DND-41 (cell line): ENCODE measurements at regions not wholly inside any gene's neighbourhood (a gene's known extent, or its start where the extent isn't known, plus 50 kb on each side); places are given as distances from the start of the nearest gene placed in this dataset.

Experiments
- ATAC-seq: fragments of 200-7000 bp; cut with Tn5 transposase; 3 replicates; pipeline ENCODE4 v1.9.1; 2021; ENCODE audit warnings: low read depth; ENCODE audit not compliant: insufficient read depth
- DNase-seq: peaks from one replicate; pipeline ENCODE4 v3.0.0-alpha.2; 2020
- H2AFZ ChIP-seq: 2 replicates; pipeline ENCODE4 v1.6.0; 2012; ENCODE audit warnings: low read depth, low read length
- H3K27ac ChIP-seq: 2 replicates; pipeline ENCODE4 v1.5.1; 2012; ENCODE audit warnings: low read length, inconsistent platforms
- H3K27me3 ChIP-seq: fragments of 200-600 bp; sonication (generic); 2 replicates; pipeline ENCODE4 v1.6.0; 2012; ENCODE audit warnings: low read length, mild to moderate bottlenecking, inconsistent platforms; ENCODE audit not compliant: insufficient read depth, poor library complexity
- H3K36me3 ChIP-seq: 2 replicates; pipeline ENCODE4 v1.5.1; 2012; ENCODE audit warnings: low read length, inconsistent platforms; ENCODE audit not compliant: insufficient read depth
- H3K4me1 ChIP-seq: 2 replicates; pipeline ENCODE4 v1.5.1; 2012; ENCODE audit warnings: mild to moderate bottlenecking, low read length; ENCODE audit not compliant: insufficient read depth
- H3K4me2 ChIP-seq: 2 replicates; pipeline ENCODE4 v1.6.0; 2012; ENCODE audit warnings: mild to moderate bottlenecking, moderate library complexity, low read length, inconsistent platforms; ENCODE audit not compliant: insufficient read depth
- H3K4me3 ChIP-seq, 2 experiments: fragments of 200-600 bp in 1 of 2; shearing (Covaris generic) in 1 of 2; 2 replicates each; pipeline ENCODE4 v1.5.1; 2012 to 2016; ENCODE audit warnings: inconsistent platforms in 2 of 2, low read length in 2 of 2, mild to moderate bottlenecking in 2 of 2, low read depth in 1 of 2, moderate library complexity in 1 of 2
- H3K79me2 ChIP-seq: 2 replicates; pipeline ENCODE4 v1.6.0; 2012; ENCODE audit warnings: low read length, inconsistent platforms; ENCODE audit not compliant: insufficient read depth
- H3K9ac ChIP-seq: 2 replicates; pipeline ENCODE4 v1.6.0; 2012; ENCODE audit warnings: low read depth, mild to moderate bottlenecking, inconsistent platforms, low read length, moderate library complexity
- H3K9me3 ChIP-seq: 2 replicates; pipeline ENCODE4 v1.5.1; 2012; ENCODE audit warnings: low read length, moderate library complexity, mild to moderate bottlenecking, inconsistent platforms; ENCODE audit not compliant: insufficient read depth, severe bottlenecking
- H4K20me1 ChIP-seq: 2 replicates; pipeline ENCODE4 v1.6.0; 2012; ENCODE audit warnings: low read length; ENCODE audit not compliant: insufficient read depth
- EZH2 ChIP-seq: IDR thresholded peaks from 3 replicates; pipeline ENCODE4 v1.6.1; 2012; ENCODE audit warnings: borderline replicate concordance, low read depth, mild to moderate bottlenecking, moderate library complexity, low read length, inconsistent platforms; ENCODE audit not compliant: severe bottlenecking
- TF ChIP-seq, protein P1 (sequence below): IDR thresholded peaks from 2 replicates; pipeline ENCODE4 v1.5.1; 2012; ENCODE audit warnings: borderline replicate concordance, low read length, moderate library complexity, mild to moderate bottlenecking; ENCODE audit not compliant: poor library complexity, severe bottlenecking; ENCODE audit errors: extremely low read depth

DNA sequence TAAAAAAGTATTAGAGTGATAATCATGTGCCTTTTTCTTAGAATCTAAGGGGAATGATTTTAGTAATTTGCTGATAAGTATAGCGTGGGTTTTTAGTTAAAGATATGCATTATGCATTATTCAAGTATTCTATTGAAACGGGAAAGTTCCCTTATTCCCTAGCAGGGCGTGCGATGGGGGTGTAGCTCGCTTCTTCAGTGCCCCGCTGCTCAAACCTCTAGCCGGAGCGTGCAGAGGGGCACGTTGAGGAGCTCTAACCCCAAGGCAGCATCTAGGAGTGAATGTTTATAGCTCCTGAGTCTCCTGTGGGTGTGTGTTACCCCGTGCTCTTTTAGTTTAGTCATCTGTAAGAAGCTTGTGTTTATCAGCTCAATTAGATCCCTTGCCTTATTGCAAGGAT is 1339.5 kb upstream of the MAP3K7 start:
- Histone ChIP-seq H2AFZ (no peak overlapping the region), H3K4me3 (no peak overlapping the region), H3K4me2 (no peak overlapping the region), H4K20me1 (no peaks in the 10 kb centered on the region), H3K9ac (no peak overlapping the region), H3K36me3 (no peaks in the 10 kb centered on the region), H3K79me2 (no peaks in the 10 kb centered on the region), H3K27ac (no peak overlapping the region), H3K9me3 (no peaks in the 10 kb centered on the region), H3K27me3 (no peaks in the 10 kb centered on the region), H3K4me1 (no peaks in the 10 kb centered on the region)
- ATAC-seq, result no peak
- DNase-seq, result no peak
- TF ChIP-seq EZH2, result no peak
- TF ChIP-seq, protein P1, sequence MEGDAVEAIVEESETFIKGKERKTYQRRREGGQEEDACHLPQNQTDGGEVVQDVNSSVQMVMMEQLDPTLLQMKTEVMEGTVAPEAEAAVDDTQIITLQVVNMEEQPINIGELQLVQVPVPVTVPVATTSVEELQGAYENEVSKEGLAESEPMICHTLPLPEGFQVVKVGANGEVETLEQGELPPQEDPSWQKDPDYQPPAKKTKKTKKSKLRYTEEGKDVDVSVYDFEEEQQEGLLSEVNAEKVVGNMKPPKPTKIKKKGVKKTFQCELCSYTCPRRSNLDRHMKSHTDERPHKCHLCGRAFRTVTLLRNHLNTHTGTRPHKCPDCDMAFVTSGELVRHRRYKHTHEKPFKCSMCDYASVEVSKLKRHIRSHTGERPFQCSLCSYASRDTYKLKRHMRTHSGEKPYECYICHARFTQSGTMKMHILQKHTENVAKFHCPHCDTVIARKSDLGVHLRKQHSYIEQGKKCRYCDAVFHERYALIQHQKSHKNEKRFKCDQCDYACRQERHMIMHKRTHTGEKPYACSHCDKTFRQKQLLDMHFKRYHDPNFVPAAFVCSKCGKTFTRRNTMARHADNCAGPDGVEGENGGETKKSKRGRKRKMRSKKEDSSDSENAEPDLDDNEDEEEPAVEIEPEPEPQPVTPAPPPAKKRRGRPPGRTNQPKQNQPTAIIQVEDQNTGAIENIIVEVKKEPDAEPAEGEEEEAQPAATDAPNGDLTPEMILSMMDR, result no peak

DNA sequence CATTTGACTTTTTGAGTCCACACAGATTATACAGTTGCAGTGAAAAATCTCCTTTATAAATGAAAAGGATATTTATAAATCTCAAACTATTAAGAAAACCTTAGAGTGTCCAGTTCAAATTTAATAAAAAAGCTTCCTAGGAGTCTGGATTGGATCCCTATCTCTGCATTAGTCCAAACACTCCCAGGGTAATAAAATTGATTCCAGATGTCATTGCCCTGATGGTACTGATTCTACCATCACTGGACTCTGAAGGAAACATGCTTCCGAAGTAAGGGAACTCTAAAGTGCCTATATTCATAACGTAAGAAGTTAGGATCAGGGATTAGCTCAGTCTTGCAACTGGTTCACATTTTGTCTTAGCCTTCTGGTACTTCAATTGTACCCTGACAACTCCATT is 1325.1 kb upstream of the MAP3K7 start:
- no peak overlapping the region for H3K4me2 ChIP-seq
- no peak overlapping the region for H3K9ac ChIP-seq
- no peaks in the 10 kb centered on the region for H3K9me3 ChIP-seq
- no peak overlapping the region for H3K4me3 ChIP-seq
- ATAC-seq, result no peak
- no peaks in the 10 kb centered on the region for H3K79me2 ChIP-seq
- no peak overlapping the region for H2AFZ ChIP-seq
- no peaks in the 10 kb centered on the region for H3K36me3 ChIP-seq
- TF ChIP-seq, protein P1, result no peak
- H3K4me1 ChIP-seq, result no peaks in the 10 kb centered on the region
- H4K20me1 ChIP-seq, result no peaks in the 10 kb centered on the region
- H3K27me3 ChIP-seq, result no peaks in the 10 kb centered on the region
- no peak for DNase-seq
- no peak overlapping the region for H3K27ac ChIP-seq

DNA sequence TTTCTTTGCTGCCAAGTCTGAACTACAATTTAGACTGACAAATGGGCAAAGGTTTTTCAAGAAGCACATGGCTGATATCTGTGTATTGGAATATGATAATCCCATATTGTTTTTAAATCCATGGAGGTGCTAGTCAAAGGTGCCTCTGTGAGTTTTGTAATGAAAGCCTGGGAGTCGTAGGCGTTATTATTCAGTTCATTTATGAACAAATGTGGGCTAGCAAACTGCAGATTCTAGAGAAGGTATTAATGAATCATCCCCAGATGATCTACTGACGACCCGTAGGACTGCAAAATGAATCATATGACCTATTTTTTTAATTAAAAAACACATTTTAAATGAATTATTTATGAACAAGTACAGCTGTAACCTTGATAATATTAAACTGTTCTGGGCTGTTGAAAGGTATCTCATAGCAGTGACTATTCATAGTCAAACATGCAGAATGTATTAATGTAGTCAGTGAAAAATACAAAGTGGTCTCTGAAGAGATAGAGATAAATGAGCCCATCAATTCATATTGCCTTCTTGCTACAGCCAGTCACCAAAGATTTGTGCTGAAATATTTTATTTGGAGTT is 1317.8 kb upstream of the MAP3K7 start:
- H3K4me2 ChIP-seq, result no peak overlapping the region
- no peak for TF ChIP-seq EZH2
- TF ChIP-seq, protein P1, result no peak
- H3K27ac ChIP-seq, result no peak overlapping the region
- no peak overlapping the region for H2AFZ ChIP-seq
- H3K9ac ChIP-seq, result no peak overlapping the region
- H3K27me3 ChIP-seq, result no peaks in the 10 kb centered on the region
- H3K4me1 ChIP-seq, result no peaks in the 10 kb centered on the region
- H3K9me3 ChIP-seq, result no peaks in the 10 kb centered on the region
- H4K20me1 ChIP-seq, result no peaks in the 10 kb centered on the region
- DNase-seq (no peak), ATAC-seq (no peak)
- H3K36me3 ChIP-seq, result no peaks in the 10 kb centered on the region
- H3K4me3 ChIP-seq, result no peak overlapping the region
- H3K79me2 ChIP-seq, result no peaks in the 10 kb centered on the region
